HG02885 (cell line): ENCODE measurements at regions not wholly inside any gene's neighbourhood (a gene's known extent, or its start where the extent isn't known, plus 50 kb on each side); places are given as distances from the start of the nearest gene placed in this dataset.

ENCODE experiments used
- ATAC-seq: cut with Tn5 transposase; IDR thresholded peaks from one replicate; pipeline ENCODE4 v1.9.1; 2021; ENCODE audit warnings: mild to moderate bottlenecking; ENCODE audit not compliant: unreplicated experiment, poor library complexity

GRCh38 chr1:208298593-208299269 lies 54.5 kb upstream of the PLXNA2 start:
- no peak for ATAC-seq

DNA sequence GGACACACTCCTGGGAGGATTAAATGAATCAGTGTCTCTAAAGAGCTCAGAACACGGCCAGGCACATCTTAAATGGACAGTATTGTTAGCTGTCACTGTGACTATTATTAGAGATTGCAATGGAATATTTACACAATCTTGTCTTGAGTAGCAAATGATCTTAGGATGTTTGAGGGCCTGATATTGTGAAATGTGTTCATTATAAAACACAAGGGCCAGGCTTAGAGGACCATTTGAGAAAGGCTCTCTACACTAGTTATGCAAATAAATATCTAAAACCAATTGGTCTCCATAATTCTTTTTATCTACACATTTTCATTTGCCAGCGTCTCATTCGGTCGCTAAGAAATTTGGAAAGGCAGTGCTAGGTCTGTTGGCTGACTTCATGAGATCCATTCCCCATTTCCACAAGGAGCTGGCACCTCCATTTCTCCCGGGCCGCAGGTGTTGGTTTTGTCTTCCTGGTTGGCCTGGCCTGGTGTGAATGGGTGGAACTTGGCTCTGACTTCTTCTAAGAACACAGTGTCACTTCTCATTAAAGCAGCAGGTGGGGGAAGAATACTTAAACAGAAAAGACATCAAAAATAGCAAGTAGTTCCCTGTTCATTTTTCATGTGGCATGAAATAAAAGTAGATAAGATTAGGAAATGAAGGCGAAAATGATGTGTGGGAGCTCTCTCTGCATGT lies 56.0 kb upstream of the PLXNA2 start:
- no peak for ATAC-seq

DNA sequence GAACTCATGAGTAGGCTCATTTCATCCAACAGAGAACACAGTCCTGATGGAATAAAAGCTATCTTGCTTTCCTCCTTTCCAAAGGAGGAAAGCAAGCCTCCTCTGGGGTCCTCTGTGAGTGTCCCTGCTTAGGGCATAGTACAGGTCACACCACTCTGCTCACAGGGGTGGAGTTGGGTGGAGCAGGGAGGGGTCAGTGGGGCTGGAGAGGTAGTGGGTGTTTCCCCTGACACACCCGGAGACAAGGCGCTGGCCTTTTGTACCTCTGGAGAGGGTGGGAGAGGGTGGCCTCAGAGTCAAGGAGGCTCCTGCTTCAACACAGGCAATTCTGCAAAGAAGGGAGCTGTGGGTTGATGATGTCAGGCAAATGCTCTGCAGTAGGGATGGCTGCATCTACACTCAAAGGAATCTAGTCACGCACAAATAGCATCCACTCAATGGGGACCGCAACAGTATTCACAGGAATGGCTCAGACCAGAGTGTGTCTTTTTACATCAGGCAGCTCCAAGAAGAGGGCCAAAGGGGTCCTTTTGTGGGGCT lies 58.6 kb upstream of the PLXNA2 start:
- no peak for ATAC-seq

GRCh38 chr1:208303743-208304712 lies 59.8 kb upstream of the PLXNA2 start:
- no peak for ATAC-seq

GRCh38 chr1:208308221-208308620 lies 64.0 kb upstream of the PLXNA2 start:
- no peak for ATAC-seq

GRCh38 chr1:208309771-208310170 lies 65.6 kb upstream of the PLXNA2 start:
- ATAC-seq = no peak

DNA sequence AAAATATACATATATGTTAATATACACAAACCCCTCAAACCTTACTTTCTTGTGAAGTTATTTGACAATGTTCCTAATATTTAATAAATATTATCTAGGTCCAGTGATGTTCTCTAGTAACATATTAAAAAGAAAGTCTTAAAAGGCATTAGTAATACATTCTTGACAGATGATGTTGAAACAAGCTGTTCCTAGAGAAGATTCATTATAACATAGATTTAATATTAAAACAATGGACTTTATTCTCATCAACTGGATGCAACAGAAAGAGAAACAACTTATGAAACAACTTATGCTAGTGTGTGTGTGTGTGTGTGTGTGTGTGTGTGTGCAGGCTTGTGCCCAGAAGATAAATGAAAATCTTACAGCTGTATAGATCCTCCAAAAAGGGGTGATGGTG lies 68.5 kb upstream of the PLXNA2 start:
- no peak for ATAC-seq

DNA sequence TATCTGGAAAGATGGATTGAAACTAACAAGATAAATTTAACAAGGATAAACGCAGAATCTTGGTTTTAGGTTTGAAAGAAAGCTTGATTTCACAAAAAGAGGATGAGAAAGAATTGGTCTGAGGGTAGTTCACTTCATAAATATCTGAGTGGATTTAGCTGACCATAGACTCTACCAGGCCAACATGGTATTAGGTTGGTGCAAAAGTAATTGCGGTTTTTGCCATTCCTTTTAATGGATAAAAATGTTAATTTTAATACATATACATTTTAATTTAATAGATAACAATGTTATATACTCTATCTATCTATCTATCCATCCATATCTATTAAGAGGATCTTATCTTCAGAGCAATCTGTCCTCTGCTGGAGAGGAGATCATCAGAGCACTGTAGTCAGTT lies 70.2 kb upstream of the PLXNA2 start:
- no peak for ATAC-seq

GRCh38 chr1:208318150-208318734 lies 74.1 kb upstream of the PLXNA2 start:
- no peak for ATAC-seq

DNA sequence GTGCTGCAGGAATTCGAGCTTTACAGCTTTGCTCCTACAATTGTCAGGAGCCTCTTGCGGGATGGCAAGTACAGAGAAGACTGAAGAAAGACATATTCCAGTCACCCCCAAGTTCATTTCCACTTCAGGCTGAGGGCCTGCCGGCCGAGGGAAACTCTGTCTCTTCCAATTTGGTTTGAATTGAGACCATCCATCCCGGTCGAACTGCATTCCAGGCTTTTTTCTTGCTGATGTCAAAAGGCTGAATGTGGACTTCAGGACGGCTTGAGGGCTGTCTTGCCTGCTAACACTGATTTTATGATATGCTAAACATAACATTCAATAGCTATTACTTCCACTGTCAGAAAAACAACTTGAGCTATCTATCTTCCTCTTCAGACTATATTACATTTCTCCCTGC lies 79.8 kb upstream of the PLXNA2 start:
- ATAC-seq = no peak

- ATAC-seq = no peak
These were observed 81.8 kb upstream of the PLXNA2 start for GRCh38 chr1:208326033-208326432.

DNA sequence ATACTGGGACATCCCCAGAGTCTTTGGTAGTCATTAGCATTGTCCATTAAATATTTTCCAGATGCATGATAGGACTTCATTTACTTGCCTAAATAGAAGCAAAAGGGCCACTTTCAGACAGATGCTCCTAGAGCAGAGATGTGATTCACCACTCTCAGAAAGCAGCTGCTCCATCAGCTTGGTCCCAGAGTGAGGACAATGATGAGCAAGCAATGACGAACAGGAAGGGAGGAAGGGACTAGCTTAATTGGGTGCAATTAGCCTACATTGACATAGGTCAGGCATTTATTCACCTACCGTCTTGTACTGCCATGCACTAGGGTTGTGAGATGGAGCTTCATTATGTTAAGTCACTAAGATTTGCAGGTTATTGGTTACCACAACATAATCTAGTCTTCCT lies 85.1 kb upstream of the PLXNA2 start:
- no peak for ATAC-seq

GRCh38 chr1:208332036-208332773 lies 88.0 kb upstream of the PLXNA2 start:
- ATAC-seq = no peak

DNA sequence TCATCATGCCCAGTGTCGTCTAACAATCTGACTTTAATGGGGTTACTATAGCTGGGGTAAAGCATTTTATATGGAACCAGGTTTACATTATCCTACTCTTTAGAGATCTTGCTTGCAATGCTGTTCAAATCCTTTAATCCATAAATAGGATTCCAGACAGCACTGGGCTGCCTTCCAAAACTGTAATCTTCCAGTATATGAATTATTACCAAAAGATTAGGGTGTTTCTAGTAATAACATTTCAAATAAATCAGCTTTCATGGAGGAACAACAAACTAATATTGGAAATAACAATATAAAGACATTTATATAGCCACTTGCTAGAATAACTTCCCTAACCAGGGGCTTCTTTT lies 88.6 kb upstream of the PLXNA2 start:
- no peak for ATAC-seq

- ATAC-seq = no peak
These were observed 89.5 kb upstream of the PLXNA2 start for GRCh38 chr1:208333676-208334075.

GRCh38 chr1:208335371-208336136 lies 91.4 kb upstream of the PLXNA2 start:
- no peak for ATAC-seq

DNA sequence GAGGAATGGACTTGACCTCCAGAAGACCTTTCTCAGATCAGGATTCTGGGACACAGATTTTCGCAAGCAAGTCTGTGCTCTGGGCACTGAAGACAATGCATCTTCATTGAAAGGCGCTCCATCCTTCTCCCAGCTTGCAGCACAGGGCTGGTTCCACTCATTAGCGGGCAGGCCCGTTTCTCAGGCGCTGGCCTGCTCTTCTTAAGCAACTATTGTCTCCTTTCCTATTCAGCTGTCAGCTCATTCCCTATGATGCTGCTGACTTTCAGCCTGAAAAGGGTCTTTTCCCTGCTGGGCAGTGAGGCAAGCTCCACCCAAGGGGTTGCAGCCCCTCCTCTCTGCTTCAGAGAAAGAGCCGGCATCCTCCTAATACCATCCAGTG lies 91.9 kb upstream of the PLXNA2 start:
- ATAC-seq = no peak

DNA sequence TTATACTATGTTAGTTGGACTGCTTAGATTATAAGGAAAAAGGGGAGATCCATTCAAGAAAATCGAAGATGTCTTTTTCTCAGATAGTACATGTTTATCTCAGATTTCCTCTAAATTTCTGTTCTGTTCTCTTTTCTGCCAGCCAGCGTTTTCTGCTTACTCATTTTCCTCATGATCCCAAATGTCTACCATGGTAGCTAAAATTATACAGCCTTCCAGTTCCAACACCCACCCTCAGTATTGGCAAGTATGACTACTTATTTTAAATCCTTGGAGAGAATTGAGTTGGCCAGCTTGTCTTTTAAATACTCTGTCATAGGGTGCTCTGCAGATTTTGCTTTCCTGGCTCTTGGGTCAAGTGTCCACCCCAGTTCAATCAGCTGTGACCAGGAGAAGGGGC lies 95.7 kb upstream of the PLXNA2 start:
- no peak for ATAC-seq

- ATAC-seq = no peak
These were observed 99.0 kb upstream of the PLXNA2 start for GRCh38 chr1:208343226-208343625.
